Left ventricle myocardium inferior (tissue), 1 donor: ENCODE measurements at regions not wholly inside any gene's neighbourhood (a gene's known extent, or its start where the extent isn't known, plus 50 kb on each side); places are given as distances from the start of the nearest gene placed in this dataset.
A peak's percentile ranks its signal among the peaks of the same experiment; 100 is the strongest.

Experiments used
- DNase-seq: peaks from one replicate; pipeline ENCODE4 v3.0.0-alpha.2; 2020
- H3K27ac ChIP-seq: fragments of 200-600 bp; replicated peaks from 2 replicates; pipeline ENCODE4 v1.8.0; 2021
- H3K27me3 ChIP-seq: fragments of 200-600 bp; 2 replicates; pipeline ENCODE4 v1.8.0; 2021; ENCODE audit warnings: low read depth
- H3K36me3 ChIP-seq: fragments of 200-600 bp; 2 replicates; pipeline ENCODE4 v1.8.0; 2021
- H3K4me1 ChIP-seq: fragments of 200-600 bp; 2 replicates; pipeline ENCODE4 v1.8.0; 2021
- H3K4me3 ChIP-seq: fragments of 200-600 bp; 2 replicates; pipeline ENCODE4 v1.8.0; 2021; ENCODE audit warnings: mild to moderate bottlenecking, moderate library complexity
- H3K9me3 ChIP-seq: fragments of 200-600 bp; replicated peaks from 2 replicates; pipeline ENCODE4 v1.8.0; 2021
- CTCF ChIP-seq: fragments of 200-600 bp; IDR thresholded peaks from 2 replicates; pipeline ENCODE4 v1.8.0; 2021; ENCODE audit warnings: antibody characterized with exemption, mild to moderate bottlenecking, borderline replicate concordance
- intact Hi-C: fragments of 100-400 bp; cut with micrococcal nuclease; formaldehyde crosslinking; loops from one replicate; pipeline ENCODE4 v1.11.0; 2022
- donor health status: DM: no; HTN: yes; CAD: no; lungs with severe emphysema.

GRCh38 chr18:7390731-7391492, 160.0 kb downstream of the LRRC30 start:
- Histone ChIP-seq H3K27me3 (no peaks in the 10 kb centered on the region), H3K4me3 (no peak overlapping the region), H3K27ac (no peak overlapping the region), H3K9me3 (no peaks in the 10 kb centered on the region), H3K4me1 (no peaks in the 10 kb centered on the region), H3K36me3 (no peaks in the 10 kb centered on the region)
- TF ChIP-seq CTCF = no peak
- intact Hi-C loops = no loop called here
- no peak for DNase-seq

DNA sequence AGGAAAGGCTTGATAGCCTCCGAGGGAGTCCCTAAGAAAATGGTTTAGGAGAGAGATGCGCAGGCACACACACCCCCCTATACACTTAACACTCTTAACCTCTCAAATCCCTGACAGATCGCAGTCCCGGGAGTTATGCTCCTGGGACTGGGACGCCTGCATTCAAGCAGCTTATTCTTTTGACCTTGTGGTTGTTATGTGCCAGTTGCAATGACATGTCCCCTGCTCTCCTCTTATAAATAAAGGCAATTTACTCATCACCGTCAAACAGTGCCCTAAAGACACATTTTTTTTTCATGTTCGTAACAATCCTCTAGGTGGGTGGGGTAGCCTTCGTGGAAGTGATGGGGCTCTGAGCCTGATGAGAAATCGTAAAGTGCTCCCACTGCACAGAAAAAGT, 162.2 kb downstream of the LRRC30 start:
- no peak for DNase-seq
- no peaks in the 10 kb centered on the region for H3K9me3 ChIP-seq
- H3K4me3 ChIP-seq = no peak overlapping the region
- no peaks in the 10 kb centered on the region for H3K4me1 ChIP-seq
- TF ChIP-seq CTCF = no peak
- no peak overlapping the region for H3K27ac ChIP-seq
- no peaks in the 10 kb centered on the region for H3K36me3 ChIP-seq
- intact Hi-C loops = no loop called here
- no peaks in the 10 kb centered on the region for H3K27me3 ChIP-seq

GRCh38 chr18:7394050-7394659, 163.3 kb downstream of the LRRC30 start:
- intact Hi-C loops = no loop called here
- no peak for DNase-seq
- Histone ChIP-seq H3K4me1 (no peaks in the 10 kb centered on the region), H3K36me3 (no peaks in the 10 kb centered on the region), H3K4me3 (no peak overlapping the region), H3K9me3 (no peaks in the 10 kb centered on the region), H3K27me3 (no peaks in the 10 kb centered on the region), H3K27ac (no peak overlapping the region)
- no peak for TF ChIP-seq CTCF

DNA sequence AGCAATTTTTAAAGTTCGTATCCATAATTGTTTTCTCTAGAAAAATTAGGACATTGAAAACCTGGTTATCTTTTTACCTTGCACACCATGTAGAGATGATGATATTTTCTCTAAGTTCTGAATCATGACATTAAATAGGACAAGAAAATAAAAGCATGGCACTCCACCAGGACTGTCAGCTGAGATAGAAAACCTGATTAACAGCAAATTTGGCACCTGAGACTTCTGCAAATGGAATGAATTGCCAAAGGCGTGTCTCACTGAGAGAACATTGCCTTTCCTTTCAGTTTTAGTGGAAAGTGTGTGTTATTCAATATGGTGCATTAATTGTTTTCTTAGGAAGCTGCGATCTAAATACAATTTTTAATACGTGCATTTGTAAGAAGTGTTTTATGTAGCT, 164.7 kb downstream of the LRRC30 start:
- Histone ChIP-seq H3K9me3 (no peaks in the 10 kb centered on the region), H3K4me3 (no peak overlapping the region), H3K27ac (no peak overlapping the region), H3K4me1 (no peaks in the 10 kb centered on the region), H3K36me3 (no peaks in the 10 kb centered on the region), H3K27me3 (no peaks in the 10 kb centered on the region)
- DNase-seq = no peak
- no peak for TF ChIP-seq CTCF
- intact Hi-C loops = no loop called here

- H3K27ac ChIP-seq = peak overlapping the region; percentile 69
- TF ChIP-seq CTCF = no peak
- no peak overlapping the region for H3K4me3 ChIP-seq
- intact Hi-C loops = no loop called here
- H3K4me1 ChIP-seq = peaks cover 20% of the 10 kb centered on the region
- no peaks in the 10 kb centered on the region for H3K27me3 ChIP-seq
- H3K36me3 ChIP-seq = no peaks in the 10 kb centered on the region
- DNase-seq = no peak
- H3K9me3 ChIP-seq = no peaks in the 10 kb centered on the region
Measured at GRCh38 chr18:7413906-7414305, 153.2 kb upstream of the PTPRM start.
